Renal cortex interstitium (tissue), 11 donors: ENCODE measurements at regions not wholly inside any gene's neighbourhood (a gene's known extent, or its start where the extent isn't known, plus 50 kb on each side); places are given as distances from the start of the nearest gene placed in this dataset.

Source experiments
- DNase-seq, 11 donors: peaks; one replicate each; pipeline ENCODE4 v3.0.0-alpha.2; 2013; ENCODE audit warnings: low read depth in 9 of 11, low spot score in 4 of 11; ENCODE audit errors: extremely low read depth in 1 of 11

DNA sequence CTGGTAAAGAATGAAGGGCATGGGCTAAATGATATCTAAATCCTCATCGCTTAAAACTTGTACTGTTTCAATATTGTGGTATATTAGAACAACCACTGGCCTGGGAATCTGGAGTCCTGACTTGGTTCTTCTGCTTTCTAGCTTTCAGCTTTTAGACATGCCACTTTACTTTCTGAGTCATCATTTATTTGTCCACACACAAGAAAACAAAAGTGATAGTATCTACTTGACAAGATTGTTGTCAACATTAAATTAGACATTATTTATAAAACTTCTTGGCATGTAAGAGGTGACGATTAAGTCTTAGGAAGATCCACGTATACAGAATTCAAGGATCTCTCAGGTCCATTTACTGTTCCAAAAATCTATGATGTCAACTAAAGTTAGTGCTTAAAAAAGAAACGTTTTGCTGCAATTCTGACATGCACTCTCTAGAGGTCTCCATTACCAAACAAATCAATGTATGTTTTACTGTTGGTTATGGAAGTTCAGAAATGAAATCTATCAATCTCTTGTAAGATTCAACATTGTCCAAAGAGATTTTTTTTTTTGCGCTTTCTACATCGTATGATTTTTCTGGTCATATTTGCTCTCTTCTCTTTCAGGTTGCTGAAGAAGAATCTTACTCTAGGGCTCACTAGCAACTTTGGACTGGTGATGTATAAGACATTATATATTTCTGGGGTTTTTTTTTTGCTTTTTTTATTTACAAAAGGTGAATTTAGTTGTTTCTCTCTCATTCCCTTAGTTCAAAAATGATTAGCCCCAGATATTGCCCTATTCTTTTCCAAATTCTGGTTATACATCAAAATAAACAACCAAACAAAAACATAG lies 53.6 kb upstream of the DYNC1I1 start:
- no peak for DNase-seq

GRCh38 chr7:95716357-95717122 lies 55.8 kb upstream of the DYNC1I1 start:
- no peak for DNase-seq

DNA sequence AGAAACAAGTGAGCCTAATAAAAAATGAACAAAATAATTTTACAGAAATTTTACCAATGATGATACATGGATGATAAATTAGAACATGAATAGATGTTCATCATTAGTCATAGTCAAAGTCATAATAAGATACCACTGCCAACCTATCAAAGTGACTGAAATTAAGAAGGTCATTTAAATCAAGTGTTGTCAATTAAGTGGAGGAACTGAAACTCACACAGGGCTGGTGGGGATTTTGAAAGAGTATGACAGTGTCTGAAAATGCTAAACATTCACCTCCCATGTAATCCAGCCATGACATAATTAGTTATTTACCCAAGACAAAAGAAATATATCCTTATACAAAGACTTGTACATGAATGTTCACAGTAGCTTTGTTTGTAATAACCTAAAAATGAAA lies 57.1 kb upstream of the DYNC1I1 start:
- no peak for DNase-seq

DNA sequence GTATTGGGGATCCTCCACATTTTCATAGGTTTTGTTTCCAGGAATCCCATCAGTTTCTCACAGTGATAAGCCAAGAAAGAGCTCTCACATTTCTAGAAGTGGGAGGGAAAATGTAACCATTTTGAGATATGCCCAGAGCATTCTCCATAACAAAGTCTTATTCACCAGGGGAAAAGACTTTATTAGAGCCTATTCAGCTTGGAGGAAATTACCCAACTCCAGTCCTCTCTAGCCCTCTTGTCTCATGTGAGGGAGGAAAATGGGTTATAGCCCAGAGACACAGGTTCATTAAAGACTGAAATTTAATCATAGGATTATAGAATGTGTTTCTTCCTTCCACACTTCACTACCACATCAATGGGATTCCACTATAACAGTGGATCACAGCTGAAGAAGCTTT lies 61.6 kb upstream of the DYNC1I1 start:
- DNase-seq, result no peak

GRCh38 chr7:95700917-95701316 lies 71.4 kb upstream of the DYNC1I1 start:
- no peak for DNase-seq

- DNase-seq, result no peak
These were observed 78.0 kb upstream of the DYNC1I1 start for GRCh38 chr7:95694334-95694733.

- no peak for DNase-seq
These were observed 78.6 kb upstream of the DYNC1I1 start for GRCh38 chr7:95693551-95694333.

GRCh38 chr7:95691464-95691863 lies 80.9 kb upstream of the DYNC1I1 start:
- DNase-seq, result no peak

DNA sequence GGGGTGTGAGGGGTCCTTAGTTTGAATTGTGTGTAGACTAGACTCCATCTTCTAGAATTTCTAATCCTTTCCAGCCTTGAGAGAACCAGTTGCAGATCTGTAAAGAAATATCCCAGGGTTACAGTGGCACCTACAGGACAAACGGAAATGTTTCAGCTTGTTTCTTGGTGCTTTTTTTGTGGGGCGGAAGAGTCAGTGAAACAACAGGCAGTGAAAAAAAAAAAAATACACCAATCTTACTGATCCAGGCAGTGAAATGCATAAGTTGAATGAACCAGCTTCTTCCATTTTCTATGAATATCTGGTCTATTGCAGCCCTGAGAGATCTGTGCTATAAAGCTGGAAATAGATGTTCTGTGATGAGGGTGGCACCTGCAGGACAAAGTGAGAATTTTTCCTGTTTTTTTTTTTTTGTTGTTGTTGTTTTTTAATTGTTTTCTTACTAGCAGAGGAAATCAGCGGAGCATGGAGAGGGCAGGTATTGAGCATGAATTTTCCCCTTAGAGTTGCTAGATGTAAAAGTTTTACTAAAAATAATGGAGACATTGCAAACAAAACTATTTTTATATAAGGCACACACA lies 81.9 kb upstream of the DYNC1I1 start:
- DNase-seq, result peak; percentile 13 to 62 (median 36)

DNA sequence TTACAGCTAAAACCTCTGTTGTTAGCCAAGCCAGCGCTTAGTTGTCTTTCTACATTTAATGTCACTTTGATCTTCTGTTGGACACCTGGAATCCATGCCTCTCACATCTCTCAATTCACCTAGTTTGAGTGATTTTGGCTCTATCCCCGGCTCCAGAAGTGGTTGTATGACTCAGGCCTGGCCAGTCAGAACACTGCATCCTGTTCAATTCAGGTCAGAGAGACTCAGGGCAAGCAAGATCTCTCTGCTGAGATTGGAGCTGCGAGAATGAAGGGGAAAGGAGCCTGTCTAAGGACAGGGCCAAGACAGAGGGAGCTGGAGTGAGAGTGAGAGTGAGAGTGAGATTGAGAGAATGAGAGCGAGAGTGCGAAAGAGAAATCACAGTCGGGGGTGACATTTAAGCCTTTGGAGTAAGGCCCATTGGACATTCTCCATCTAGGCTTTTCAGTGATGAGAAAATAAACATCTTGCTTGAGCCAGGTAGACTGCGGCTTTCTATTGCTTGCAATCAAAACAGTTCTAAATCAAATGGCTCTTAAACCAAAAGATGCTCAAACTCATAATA lies 83.3 kb upstream of the DYNC1I1 start:
- DNase-seq, result no peak

- DNase-seq, result peak in 5 of 11 donors; percentile 10 to 32 (median 18)
These were observed 84.5 kb upstream of the DYNC1I1 start for GRCh38 chr7:95687759-95688343.

DNA sequence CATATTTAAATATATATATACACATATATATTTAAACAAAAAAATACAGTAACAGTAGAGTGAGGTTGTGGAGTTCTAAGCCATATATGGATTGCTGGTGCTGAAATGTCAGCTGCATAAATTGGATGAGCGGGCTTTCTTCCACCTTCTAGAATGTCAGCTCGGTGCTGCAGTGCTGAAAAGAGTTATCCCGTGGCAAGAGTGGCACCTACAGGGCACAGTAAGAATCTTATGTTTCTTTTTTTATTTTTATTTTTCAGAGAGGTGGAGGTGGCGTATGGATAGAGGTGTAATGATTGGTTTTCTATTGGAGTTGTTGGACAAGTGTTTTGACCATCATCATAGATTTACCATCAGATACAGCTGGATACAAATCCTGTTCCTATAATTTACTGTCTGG lies 86.2 kb upstream of the DYNC1I1 start:
- peak in 9 of 11 donors; percentile 16 to 66 (median 37) for DNase-seq

DNA sequence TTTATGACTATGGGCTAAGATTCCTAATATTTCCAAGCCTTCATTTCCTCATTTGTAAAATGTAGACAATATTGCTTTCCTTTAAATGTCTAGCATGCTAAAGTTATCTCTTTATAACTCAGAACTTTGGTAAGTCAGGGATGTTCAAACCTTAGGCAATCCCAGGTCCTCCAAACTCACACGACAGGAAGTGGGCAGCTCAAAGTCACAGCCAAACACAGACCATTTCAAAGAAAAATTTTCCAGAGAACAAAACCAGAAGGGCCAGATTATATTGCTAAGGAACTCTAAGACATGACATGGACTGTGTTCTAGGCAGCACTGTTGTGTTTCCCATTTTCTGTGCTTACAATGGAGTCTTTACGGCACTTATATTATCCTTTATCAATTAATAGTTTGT lies 87.8 kb upstream of the DYNC1I1 start:
- DNase-seq, result no peak

GRCh38 chr7:95684037-95684436 lies 87.7 kb upstream of the PDK4 start:
- DNase-seq, result peak in 6 of 11 donors; percentile 13 to 60 (median 25)

DNA sequence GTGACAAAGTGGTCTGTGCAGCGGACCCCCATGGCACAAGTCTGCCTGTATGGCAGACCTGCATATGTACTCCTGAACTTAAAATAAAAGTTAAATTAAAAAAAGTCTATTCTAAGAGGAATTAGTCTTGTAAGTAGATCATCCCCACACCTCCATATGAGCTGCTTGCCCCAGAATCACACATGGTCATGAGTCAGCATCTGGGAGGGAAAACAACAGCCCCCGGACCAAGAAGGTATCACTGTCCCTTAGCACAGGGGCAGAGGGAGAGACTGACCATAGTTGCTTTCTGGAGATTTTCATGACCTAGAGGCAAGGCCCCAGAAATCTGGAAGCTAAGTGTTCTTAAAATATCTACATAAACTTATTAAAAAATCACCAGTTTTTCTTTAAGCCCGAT lies 86.6 kb upstream of the PDK4 start:
- DNase-seq, result no peak

- DNase-seq, result no peak
These were observed 80.4 kb upstream of the PDK4 start for GRCh38 chr7:95676691-95677090.

DNA sequence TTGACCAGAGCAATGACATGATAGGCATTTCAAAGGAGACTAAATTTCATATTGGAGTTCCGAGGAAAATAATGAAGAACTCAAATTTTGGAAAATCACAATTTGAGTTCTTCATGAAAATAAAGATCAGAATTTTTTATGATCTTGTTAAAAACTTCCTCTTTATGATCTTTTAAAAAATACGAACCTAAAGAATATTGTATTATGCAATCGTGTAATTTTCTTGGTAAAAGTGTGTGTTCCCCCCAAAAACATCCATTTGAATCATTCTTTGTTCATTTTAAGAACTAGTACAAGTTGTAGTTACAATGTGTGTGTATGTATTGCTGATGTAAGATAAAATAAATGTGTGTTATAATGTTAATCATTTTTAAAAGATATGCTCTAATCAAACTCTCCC lies 79.3 kb upstream of the PDK4 start:
- no peak for DNase-seq

GRCh38 chr7:95675016-95675415 lies 78.7 kb upstream of the PDK4 start:
- no peak for DNase-seq

DNA sequence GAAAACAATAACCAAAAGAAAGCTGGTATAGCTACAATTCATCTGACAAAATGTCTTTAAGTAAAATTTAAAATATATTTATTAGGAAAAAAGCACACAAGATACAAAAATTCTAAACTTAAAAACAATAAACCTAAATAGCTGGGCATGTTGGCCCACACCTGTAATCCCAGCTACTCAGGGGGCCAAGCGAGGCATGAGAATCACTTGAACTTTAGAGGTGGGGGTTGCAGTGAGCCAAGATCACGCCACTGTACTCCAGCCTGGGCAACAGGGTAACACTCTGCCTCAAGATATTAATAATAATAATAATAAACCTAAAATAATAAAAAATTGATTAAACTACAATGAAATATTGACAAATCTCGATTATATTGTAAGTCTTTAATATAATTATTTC lies 77.8 kb upstream of the PDK4 start:
- no peak for DNase-seq
